Loucy (cell line): ENCODE measurements at regions not wholly inside any gene's neighbourhood (a gene's known extent, or its start where the extent isn't known, plus 50 kb on each side); places are given as distances from the start of the nearest gene placed in this dataset.

ENCODE experiments used
- H2AFZ ChIP-seq: fragments of 200-600 bp; sonication (generic); 2 replicates; pipeline ENCODE4 v1.6.0; 2016; ENCODE audit warnings: antibody characterized with exemption, mild to moderate bottlenecking, low read length, moderate library complexity
- H3F3A ChIP-seq: fragments of 200-600 bp; 2 replicates; pipeline ENCODE4 v1.6.0; 2016; ENCODE audit warnings: antibody characterized with exemption, low read depth, mild to moderate bottlenecking
- H3K27me3 ChIP-seq: fragments of 200-600 bp; sonication (generic); 2 replicates; pipeline ENCODE4 v1.6.1; 2014; ENCODE audit warnings: low read length, mild to moderate bottlenecking; ENCODE audit not compliant: insufficient read depth, poor library complexity, severe bottlenecking
- H3K36me3 ChIP-seq: fragments of 200-600 bp; sonication (generic); 2 replicates; pipeline ENCODE4 v1.6.1; 2016; ENCODE audit warnings: low read length; ENCODE audit not compliant: insufficient read depth
- H3K4me1 ChIP-seq: fragments of 200-600 bp; sonication (generic); 2 replicates; pipeline ENCODE4 v1.5.1; 2014; ENCODE audit warnings: low read length, mild to moderate bottlenecking; ENCODE audit not compliant: insufficient read depth, poor library complexity, severe bottlenecking
- H3K4me2 ChIP-seq: fragments of 200-600 bp; sonication (generic); 2 replicates; pipeline ENCODE4 v1.6.0; 2014; ENCODE audit warnings: antibody characterized with exemption, low read length, low read depth, mild to moderate bottlenecking; ENCODE audit not compliant: poor library complexity, severe bottlenecking
- H3K4me3 ChIP-seq: fragments of 200-600 bp; sonication (generic); 2 replicates; pipeline ENCODE4 v1.5.1; 2014; ENCODE audit warnings: low read length, mild to moderate bottlenecking, mixed read lengths; ENCODE audit not compliant: poor library complexity, severe bottlenecking
- H3K79me2 ChIP-seq: fragments of 200-600 bp; sonication (generic); 2 replicates; pipeline ENCODE4 v1.6.1; 2014; ENCODE audit warnings: low read length; ENCODE audit not compliant: insufficient read depth
- H3K9ac ChIP-seq: fragments of 200-600 bp; sonication (generic); 2 replicates; pipeline ENCODE4 v1.6.0; 2014; ENCODE audit warnings: mild to moderate bottlenecking, low read depth, low read length, moderate library complexity; ENCODE audit not compliant: poor library complexity, severe bottlenecking
- H3K9me2 ChIP-seq: fragments of 200-600 bp; sonication (generic); replicated peaks from 2 replicates; pipeline ENCODE4 v1.6.1; 2016; ENCODE audit warnings: low read depth, low read length, mixed read lengths
- H3K9me3 ChIP-seq: fragments of 200-600 bp; sonication (generic); 2 replicates; pipeline ENCODE4 v1.6.1; 2014; ENCODE audit warnings: mild to moderate bottlenecking, antibody characterized with exemption, low read length, low read depth; ENCODE audit not compliant: insufficient read depth
- H4K20me1 ChIP-seq: fragments of 200-600 bp; sonication (generic); 2 replicates; pipeline ENCODE4 v1.6.0; 2014; ENCODE audit warnings: antibody characterized with exemption, low read length, mild to moderate bottlenecking; ENCODE audit not compliant: insufficient read depth, poor library complexity, severe bottlenecking
- CTCF ChIP-seq: fragments of 200-600 bp; sonication (generic); conservative IDR thresholded peaks from 2 replicates; pipeline ENCODE4 v1.5.1; 2014; ENCODE audit warnings: mild to moderate bottlenecking, antibody characterized with exemption, low read length
- EZH2phosphoT487 ChIP-seq: fragments of 200-600 bp; IDR thresholded peaks from 2 replicates; pipeline ENCODE4 v1.6.1; 2018; ENCODE audit warnings: antibody characterized with exemption, mild to moderate bottlenecking, moderate library complexity, borderline replicate concordance

GRCh38 chr1:221069986-221070385 is 190.7 kb downstream of the HLX start:
- Histone ChIP-seq H3K9ac (no peak overlapping the region), H2AFZ (no peak overlapping the region), H3F3A (no peaks in the 10 kb centered on the region), H3K4me2 (no peak overlapping the region), H3K36me3 (no peaks in the 10 kb centered on the region), H3K9me3 (no peaks in the 10 kb centered on the region), H3K4me1 (no peaks in the 10 kb centered on the region), H3K79me2 (no peaks in the 10 kb centered on the region), H3K9me2 (no peaks in the 10 kb centered on the region), H4K20me1 (no peaks in the 10 kb centered on the region), H3K27me3 (no peaks in the 10 kb centered on the region), H3K4me3 (no peak overlapping the region)
- TF ChIP-seq EZH2phosphoT487 (no peak), CTCF (no peak)

GRCh38 chr1:221071777-221072176 is 192.5 kb downstream of the HLX start:
- no peak overlapping the region for H2AFZ ChIP-seq
- no peaks in the 10 kb centered on the region for H3K9me3 ChIP-seq
- H3K4me1 ChIP-seq: no peaks in the 10 kb centered on the region
- no peak overlapping the region for H3K4me2 ChIP-seq
- no peaks in the 10 kb centered on the region for H4K20me1 ChIP-seq
- no peak overlapping the region for H3K9ac ChIP-seq
- H3F3A ChIP-seq: no peaks in the 10 kb centered on the region
- no peaks in the 10 kb centered on the region for H3K79me2 ChIP-seq
- no peak overlapping the region for H3K4me3 ChIP-seq
- TF ChIP-seq CTCF (no peak), EZH2phosphoT487 (no peak)
- H3K36me3 ChIP-seq: no peaks in the 10 kb centered on the region
- no peaks in the 10 kb centered on the region for H3K27me3 ChIP-seq
- H3K9me2 ChIP-seq: no peaks in the 10 kb centered on the region

GRCh38 chr1:221072214-221072613 is 193.0 kb downstream of the HLX start:
- Histone ChIP-seq H3K27me3 (no peaks in the 10 kb centered on the region), H3K9me2 (no peaks in the 10 kb centered on the region), H3K9me3 (no peaks in the 10 kb centered on the region), H4K20me1 (no peaks in the 10 kb centered on the region), H3K4me2 (no peak overlapping the region), H3K79me2 (no peaks in the 10 kb centered on the region), H3K9ac (no peak overlapping the region), H3K36me3 (no peaks in the 10 kb centered on the region), H2AFZ (no peak overlapping the region), H3K4me3 (no peak overlapping the region), H3K4me1 (no peaks in the 10 kb centered on the region), H3F3A (no peaks in the 10 kb centered on the region)
- no peak for TF ChIP-seq CTCF
- TF ChIP-seq EZH2phosphoT487: no peak
